Stimulated activated CD4-positive, alpha-beta T cell treated with anti-CD3 and anti-CD28 coated beads, Interleukin-4, amount 100 ng/mL, for 4 hours (primary cell): ENCODE measurements at regions not wholly inside any gene's neighbourhood (a gene's known extent, or its start where the extent isn't known, plus 50 kb on each side); places are given as distances from the start of the nearest gene placed in this dataset.

Experiments used
- DNase-seq, 2 experiments: peaks; one replicate each; pipeline ENCODE4 v3.0.0-alpha.2; 2020

DNA sequence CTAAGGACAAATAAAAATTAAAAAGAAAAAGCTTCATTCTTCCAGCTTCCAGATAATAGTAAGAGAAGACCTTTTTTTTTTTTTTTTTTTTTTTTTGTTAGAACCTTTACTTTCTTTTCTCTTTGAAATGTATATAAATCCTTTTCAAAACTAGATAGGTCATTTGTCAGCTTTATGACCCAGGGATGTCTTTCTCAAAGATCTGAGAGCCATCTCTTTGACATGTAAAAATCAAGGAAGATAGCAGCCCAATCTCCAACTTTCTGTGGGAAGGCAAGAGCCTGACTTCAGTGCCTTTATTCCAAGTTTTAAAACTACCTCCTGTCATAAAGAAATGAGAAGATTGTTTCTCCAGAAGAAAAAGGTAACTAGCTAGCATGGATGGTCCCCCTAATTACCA lies 203.3 kb upstream of the LRFN5 start:
- DNase-seq, result no peak

DNA sequence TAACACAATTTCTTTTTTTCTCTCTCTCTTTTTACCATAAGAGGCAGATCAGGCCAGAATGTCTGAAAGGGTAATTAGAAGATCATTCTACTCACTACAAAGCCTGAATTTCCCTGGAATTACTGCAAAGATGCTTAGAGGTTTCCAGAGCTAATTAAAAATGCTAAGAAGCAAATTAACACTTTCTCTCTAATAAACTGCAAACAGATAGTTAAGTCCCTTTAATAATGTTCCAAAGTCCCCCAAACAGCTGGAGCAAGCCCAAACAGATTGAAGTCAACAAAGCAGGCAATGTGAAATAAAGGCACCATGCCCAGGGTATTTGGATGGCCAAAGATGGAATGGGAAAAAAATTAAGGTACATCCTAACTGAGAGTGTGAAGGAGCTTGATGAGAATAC lies 208.8 kb upstream of the LRFN5 start:
- no peak for DNase-seq

DNA sequence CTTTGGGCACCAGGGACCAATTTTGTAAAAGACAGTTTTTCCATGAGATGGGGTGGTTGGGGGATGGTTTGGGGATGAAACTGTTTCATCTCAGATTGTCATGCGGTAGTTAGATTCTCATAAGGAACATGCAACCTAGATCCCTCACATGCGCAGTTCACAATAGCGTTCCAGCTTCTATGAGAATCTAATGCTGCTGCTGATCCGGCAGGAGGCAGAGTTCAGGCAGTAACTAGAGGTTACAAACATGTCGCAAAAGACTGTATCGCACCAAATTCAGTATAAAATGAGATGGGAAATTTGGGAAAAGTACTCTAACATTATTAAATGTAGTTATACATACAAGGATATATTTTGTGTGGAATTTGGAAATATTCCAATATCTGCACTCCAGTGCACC lies 213.2 kb upstream of the LRFN5 start:
- no peak for DNase-seq

DNA sequence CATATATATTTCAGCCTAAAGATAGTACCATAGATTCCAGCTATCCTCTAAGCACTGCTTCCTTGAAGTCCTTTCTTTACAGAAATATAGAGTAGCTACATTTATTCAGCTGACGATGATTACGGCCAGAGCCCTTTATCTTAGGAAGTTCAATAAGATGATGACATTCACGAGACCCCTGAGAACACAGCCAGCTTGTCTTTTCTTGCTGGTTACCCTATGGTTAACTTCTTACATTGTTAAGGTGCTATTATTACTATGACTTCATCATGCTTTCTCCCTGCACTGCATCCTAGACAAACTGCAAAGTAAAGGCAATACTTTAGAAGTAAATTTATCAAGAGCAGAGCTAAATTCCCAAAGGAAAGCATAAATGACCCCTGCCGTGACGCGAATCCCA lies 214.4 kb upstream of the LRFN5 start:
- no peak for DNase-seq

DNA sequence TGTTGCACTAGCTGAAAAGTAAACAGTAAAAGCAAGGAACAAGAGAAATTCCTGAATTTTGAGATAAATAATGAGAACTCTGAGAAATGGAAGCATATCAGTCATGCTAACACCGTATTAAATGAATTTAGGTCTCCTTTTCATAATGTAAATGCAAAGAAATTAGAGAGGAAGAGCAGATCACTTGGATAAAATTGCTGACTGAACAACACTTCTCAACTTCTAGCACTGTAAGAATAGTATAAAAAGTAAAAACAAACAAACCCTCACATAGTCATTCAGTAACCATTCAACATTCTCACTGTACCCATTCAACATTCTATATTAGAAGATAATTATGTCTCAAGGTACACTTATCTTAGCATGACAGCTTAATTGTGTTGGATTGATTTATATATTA lies 217.3 kb upstream of the LRFN5 start:
- DNase-seq, result no peak

DNA sequence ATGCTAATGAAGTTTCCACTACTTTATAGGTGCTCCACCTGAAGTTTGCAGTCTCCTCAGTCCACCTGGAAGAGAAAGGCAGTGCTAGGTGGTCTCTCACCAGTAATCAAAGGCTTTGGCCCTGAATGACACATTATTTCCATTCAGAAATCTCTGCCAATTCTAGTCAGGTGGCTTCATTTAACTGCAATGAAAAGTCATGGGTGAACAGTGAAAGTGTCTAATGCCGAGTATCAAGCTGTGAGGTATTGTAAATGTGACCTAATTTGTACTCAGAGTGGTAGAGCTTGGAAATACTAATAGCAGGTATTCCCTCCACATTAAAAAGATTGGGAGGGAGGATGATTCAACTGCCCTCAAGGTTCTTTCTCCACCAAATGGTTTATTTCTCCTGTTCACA lies 220.9 kb upstream of the LRFN5 start:
- DNase-seq, result no peak

DNA sequence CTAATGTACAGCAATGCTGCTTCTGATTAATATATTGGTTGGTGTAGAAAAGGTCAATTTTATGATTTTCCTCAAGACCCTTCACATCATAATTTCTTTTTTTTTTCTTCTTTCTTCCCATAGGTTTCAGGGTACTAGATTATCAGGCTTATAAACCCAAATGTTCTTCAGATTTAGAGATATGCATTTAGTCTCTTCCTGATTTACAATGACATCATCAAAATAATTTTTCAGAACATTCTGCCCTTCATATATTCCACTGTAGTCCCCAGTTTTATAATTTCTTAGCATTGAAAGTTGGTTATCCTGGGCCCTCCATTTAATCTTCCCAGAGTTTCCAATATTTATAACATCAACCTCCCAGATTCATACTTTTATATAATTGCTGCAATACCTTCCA lies 226.7 kb upstream of the LRFN5 start:
- DNase-seq, result no peak

DNA sequence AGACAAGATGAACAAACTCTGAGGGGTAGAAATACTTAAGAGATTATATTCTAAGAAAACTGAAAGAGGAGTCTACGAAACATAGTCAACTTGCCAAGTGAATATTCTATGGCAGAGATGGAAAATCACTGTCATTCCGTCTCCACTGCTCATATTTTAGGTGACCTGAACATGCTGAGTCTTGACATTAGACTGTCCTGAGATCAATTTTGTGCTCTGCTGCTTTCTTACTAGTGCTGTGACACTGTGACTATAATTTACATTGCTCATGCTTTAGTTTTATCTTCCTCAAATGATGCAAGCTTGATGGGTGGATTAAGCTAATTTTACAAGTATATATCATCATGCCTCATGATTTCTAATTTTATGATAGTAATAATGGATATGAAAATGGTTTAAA lies 228.2 kb upstream of the LRFN5 start:
- DNase-seq, result no peak

DNA sequence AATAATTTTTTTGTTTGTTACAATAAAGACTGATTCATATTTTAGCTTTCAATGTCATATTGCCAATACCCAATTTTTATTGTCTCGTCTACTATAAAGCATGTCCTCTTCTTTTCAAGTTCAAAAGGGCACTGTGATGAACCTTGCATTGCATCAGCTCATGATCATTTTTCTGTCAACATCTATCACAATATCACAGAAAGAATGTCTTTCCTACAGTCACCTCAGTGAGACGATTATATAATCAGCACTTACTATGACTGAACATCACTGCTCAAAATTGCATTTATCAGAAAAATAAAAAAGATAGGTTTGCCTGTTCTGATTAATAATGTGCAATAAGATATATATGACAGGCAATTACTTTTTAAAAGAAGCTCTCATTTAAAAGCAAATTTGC lies 228.7 kb upstream of the LRFN5 start:
- no peak for DNase-seq

DNA sequence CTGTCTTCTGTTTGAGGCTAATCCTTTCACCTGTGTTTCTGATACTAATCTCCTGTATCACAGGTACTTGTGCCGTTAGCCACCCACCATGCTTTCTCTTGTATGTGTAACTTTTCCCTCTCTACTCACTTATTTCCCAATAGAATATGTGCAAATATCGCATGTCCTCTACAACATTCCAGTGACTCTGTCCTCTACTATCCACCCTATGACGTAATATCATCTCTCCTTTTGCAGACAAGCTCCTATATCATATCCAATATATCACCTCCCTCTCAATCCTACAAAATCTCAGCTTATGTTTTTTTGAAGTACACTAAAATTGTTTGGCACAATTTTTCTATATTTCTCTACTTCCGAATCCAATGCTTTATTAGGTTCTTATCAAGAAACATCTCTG lies 232.6 kb upstream of the LRFN5 start:
- no peak for DNase-seq

DNA sequence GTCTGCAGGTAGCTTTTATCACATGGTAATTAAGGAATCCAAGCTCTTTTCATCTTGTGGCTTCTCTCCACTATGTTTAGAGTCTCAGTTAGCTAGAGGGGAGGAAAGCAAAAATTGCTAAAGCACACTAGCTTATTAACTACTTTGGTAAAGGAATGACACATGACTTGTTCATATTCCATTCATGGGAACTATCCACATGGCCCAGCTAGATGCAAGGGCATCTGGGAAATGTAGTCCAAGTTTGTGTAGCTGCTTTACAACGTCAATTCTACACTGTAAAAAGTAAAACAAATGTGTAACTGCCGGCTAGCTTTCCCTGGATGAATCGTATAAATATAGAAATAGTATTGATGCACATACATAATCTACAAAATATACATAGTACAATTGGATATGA lies 244.5 kb upstream of the LRFN5 start:
- no peak for DNase-seq

DNA sequence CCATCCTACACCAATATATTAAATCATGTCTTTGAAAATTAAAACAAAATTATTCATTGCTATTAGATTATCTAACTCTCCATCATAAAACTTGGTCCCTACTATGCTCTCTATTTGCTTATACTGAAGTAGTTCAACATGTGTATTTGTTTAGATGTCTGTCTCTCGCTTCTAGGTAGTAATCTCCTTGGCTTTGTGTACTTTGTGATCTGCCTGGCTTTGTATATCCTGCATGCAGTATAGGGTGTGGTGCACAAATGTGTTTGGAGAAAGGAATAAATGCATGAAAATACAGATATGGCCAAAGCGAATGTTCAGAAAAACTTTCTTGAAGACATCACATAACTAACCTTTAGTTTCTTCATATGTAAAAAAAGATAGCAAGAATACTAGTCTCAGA lies 246.6 kb upstream of the LRFN5 start:
- DNase-seq, result no peak

DNA sequence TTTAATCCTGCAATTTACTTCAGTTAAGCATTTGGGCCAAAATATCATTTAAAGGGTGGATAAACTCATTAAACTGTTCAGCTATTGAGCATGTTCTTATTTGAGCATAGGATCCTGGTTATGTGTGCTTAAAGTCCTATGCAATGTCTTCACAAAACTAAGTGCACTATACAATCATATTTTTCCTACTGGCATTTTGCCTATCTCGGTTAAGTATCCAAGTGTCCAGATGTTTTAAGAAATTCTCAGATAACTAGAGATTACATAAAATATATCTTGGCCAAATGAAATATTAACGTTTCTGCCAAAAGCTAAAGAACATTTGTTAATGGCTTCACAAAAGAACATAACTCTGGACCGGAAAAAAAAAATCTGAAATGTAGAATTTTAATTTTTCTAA lies 250.8 kb upstream of the LRFN5 start:
- DNase-seq, result no peak

DNA sequence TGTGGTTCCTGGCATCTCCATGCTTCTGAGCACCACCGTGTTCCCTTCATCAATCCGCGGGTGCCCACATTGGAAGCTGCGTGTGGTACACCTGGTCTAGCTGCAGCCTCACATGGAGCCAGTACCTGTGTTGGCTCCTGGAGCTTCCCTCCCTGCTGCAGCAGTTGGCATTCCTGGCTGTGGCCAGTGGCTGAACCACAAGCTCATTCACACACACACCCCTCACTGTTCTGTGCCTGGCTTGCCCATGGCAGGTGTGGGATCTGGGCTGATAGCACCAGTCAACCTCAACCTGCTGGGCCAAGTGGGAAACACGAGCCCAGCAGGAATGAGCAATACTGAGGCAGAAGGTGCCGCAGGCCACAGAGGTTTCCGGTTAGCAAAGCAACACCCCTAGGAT lies 256.2 kb upstream of the LRFN5 start:
- DNase-seq, result no peak

DNA sequence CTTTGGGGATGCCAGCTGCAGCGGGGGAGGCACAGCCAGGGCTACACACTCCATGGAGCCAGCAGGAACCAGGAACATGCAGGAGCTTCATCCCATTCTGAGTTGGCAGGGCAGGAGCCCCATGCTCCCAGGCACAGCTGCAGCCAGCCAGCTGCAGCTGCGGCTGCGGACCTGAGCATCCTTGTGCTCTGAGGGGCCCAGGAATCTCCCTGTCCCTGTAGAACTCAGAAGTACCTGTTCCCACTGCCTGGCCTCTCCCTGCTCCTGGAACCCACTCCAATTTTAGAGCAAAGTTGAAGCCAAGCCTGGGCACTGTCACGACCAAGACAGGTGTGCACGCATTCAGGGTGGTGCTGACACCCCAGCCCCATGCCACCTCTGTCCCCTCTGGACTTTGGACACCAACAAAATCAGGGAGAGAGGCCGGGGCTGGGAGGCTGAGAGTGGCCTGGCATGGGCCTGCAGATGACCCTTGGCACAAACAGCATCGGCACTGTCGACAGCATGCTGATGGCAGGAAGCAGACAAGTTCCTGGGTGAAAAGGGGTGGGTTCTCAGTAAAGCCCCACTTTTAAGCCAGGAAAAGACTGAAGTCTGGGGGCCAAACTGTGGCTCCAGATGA lies 257.3 kb upstream of the LRFN5 start:
- DNase-seq, result no peak

DNA sequence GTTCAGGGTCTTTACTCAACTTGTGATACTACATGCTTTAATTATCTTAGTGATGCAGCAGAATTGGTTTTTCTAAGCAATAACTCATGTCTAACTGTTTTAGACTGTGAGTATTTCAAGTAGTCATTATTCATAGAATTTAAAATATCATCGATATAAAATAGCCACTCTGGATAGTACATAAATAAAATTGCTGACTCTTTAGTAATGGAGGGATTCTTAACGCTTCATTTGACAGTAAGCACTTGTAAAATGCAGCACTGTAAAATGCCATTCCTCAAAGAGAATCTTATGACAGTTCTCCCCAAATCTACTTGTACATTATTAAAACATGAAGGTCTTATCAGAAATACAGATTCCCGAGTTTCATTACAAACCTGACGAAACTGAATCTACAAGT lies 262.8 kb upstream of the LRFN5 start:
- DNase-seq, result no peak

DNA sequence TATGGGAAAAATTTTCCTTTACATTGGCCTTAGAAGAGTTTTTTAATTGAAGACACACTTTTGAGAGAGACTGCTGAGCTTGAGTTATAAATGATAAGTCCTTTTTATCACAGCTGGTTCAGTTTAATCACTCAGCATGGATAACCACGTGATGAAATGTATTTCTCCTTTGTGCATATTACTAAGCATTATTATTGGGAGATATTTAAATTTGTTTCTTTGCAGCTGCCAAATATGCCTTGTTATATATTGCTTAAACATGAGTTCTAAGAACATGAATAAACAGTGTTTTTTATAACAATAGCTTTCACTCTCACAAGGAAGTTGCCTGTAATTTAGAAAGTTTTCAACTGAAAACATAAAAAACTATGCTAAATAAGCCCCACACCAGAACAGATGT lies 293.5 kb upstream of the LRFN5 start:
- no peak for DNase-seq

DNA sequence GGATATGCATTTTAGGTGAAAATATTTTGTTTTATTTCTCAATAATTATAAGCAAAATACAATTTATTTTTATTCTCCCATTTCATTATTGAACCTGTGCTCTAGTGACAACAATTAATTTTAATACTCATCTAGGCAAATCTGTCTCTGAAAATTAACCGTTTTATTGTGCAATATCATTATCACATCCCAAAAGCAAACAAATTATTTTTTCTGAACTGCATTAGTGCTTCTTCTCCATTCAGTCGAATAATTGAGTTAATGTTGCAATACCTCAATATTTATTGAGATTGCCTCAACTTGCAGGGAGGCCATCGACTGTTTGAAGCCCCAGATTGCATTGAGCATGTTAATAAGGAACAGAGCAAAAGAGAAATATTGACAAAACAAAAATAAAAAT lies 303.2 kb upstream of the LRFN5 start:
- DNase-seq, result no peak

DNA sequence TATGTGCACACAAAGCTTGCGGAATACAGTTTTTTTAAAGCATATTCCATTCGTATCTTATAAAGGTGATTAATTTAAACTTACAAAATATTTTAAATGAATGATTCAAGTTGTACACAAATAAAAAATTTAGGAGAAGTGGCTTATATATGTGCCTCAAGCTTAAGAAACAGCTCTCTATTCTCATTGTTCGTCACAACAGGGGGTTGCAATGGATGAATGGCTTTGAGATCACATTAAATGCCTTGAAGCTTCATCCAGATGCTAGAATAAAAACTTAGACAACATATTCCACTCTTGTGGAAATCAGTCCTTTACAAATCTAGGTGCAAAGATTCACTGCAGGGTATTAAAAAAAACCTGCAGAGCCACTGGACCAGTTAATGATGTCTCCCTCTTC lies 303.9 kb upstream of the LRFN5 start:
- no peak for DNase-seq

DNA sequence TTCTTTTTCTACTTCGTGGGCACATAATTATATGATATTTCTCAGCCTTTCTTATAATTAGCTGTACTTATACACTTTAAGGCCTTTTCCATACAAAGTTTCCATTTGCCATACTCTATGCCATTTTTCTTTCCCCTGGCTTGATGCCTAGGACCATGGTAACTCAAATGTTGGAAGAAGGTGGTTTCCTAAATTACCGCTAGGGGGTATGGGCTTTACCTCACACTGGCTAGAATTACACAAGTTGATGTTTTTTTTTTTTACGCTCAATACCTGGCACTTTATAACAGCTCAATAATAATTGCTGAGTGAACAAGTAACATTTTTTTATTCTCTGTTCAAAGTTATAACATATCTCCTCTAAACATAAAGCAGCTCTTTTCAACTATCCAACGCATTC lies 306.8 kb upstream of the LRFN5 start:
- DNase-seq, result no peak

DNA sequence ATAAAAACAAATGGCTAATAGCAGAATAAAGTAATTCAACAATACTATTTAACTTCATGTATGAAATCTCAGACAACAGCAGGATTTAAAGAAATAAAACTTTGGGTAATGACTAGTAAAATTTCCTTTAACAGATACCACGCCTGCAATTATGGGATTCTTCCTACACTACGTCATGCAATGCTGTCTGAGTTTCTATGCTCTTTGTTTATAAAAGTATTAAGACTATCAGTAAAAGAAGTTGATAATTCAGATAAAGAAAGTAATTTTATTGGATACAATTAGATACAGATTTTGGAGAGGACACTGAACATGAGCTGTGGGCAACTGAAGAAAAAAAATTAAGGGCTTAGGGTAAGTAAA lies 308.4 kb upstream of the LRFN5 start:
- DNase-seq, result no peak

DNA sequence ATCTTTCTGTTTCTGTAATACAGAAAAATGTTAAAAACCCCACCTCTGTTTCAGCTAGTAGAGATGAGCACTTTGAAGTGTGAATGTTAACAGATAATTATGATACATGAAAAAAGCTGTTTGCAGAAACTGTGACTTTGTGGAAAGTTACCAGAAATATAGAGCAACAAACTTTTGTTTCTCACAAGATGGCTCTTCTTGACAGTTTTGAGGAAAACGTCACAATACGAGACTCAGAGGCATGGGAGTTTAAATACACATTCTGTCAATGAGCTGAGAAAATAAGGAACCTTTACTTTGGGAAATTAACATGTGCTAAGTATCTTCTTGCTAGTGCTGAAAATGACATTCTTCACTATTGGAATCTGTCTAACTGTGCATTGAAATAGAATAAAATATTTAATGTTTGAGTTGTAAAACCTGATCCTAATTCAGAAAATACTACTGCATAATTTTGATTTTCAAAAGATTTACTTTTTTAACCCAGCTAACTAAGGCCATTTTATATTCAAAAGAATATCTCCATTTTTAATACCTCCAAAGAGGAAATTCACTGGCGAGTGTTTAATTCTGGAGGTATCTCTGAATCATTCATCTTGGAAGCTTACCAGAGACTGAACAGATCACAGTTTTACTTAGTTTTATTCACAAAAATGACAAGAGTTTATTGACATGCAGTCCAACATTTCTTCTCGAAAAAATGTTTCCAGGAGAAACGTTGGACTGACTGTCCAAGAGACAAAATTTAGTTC lies 308.9 kb upstream of the LRFN5 start:
- DNase-seq, result no peak

DNA sequence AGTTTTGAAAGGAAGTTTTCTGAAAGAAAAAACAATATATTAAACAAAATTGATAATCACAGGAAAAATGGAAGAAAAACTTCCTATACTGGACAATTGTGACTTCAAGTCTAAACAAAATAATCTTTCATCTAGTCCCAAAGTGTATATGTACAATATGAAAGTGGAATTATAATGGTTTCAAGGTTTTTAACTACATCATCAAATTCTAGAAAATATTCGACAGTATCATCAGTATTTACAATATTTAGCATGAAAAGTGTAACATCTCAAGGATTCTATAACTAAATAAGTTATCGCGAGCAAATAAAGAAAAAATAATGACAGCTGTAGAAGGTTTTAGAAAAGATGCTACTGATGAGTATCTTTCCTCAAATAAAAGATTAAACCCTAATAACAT lies 310.9 kb upstream of the LRFN5 start:
- DNase-seq, result no peak

DNA sequence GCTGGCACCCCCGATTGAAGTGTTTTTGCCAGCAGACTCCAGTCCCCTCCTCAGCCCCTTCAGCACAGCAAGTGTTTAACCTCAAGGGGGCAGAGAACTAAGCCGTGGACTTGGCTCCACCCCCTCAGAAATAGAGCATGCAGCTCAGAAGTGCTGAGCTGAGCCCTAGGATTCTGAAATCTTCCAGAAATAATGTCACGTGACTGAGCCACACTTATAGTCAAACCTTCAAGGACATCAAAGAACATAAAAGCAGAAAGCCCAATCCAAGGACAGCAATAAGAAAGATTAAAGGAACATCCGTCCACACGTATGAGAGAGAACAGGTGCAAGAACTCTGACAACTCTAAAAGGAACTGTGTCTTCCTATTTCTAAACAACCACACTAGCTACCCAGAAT lies 317.7 kb upstream of the LRFN5 start:
- no peak for DNase-seq

DNA sequence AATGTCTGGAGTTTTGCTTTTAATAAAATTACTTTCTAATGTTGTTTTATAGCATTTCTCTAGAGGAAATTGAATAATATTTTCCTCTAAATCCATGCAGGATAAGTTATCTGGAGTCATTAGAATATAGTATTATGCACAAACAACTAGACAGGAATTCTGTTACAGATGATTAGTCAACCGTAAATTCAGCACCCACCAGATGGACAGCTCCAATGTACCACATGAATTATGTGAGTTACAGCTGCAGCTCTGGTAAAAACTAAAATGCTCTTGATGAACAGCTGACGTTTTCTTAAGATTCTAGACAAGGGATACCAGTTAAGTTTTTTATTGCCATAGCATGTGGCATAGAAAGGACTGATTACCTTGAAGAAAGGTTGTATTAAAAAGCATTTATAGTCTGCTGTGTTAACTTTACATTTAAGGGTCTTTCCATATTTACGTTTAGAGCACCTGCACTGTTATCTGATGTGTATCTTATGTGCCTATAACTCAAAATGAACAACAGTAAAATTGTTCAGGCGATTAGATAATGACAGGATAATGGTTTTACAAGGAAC lies 321.4 kb upstream of the LRFN5 start:
- no peak for DNase-seq
